OCI-LY7 (cell line): ENCODE measurements at regions not wholly inside any gene's neighbourhood (a gene's known extent, or its start where the extent isn't known, plus 50 kb on each side); places are given as distances from the start of the nearest gene placed in this dataset.

Experiments used
- EZH2phosphoT487 ChIP-seq: fragments of 200-600 bp; sonication (generic); IDR thresholded peaks from 2 replicates; pipeline ENCODE4 v1.6.1; 2018; ENCODE audit warnings: low read depth, borderline replicate concordance, mild to moderate bottlenecking, mixed run types, antibody characterized with exemption, low read length, moderate library complexity, mixed read lengths
- TF ChIP-seq, protein P1 (sequence below): fragments of 200-600 bp; sonication (generic); conservative IDR thresholded peaks from 2 replicates; pipeline ENCODE4 v1.5.1; 2014; ENCODE audit warnings: mild to moderate bottlenecking, antibody characterized with exemption, low read length, moderate library complexity, mixed read lengths

DNA sequence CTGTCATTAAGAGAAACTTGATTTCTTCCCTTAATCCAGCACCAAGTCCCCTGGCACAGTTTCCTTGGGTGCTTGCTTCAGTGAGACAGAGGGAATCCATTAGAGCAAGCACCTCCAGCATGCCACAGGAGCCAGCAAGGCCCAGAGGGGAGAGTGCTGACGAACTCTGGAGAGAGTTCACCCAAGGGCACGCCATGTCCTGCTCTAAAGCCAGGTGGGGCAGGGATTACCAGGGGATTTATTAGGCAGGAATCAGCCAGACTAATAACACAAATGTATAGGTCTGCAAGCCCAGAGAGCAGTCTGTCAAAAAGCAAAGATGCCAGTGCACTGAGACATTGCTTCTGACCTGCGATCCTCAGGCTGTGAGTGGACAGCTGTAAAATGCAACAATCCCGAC lies 155.4 kb upstream of the SYNDIG1 start:
- no peak for TF ChIP-seq EZH2phosphoT487
- TF ChIP-seq, protein P1, sequence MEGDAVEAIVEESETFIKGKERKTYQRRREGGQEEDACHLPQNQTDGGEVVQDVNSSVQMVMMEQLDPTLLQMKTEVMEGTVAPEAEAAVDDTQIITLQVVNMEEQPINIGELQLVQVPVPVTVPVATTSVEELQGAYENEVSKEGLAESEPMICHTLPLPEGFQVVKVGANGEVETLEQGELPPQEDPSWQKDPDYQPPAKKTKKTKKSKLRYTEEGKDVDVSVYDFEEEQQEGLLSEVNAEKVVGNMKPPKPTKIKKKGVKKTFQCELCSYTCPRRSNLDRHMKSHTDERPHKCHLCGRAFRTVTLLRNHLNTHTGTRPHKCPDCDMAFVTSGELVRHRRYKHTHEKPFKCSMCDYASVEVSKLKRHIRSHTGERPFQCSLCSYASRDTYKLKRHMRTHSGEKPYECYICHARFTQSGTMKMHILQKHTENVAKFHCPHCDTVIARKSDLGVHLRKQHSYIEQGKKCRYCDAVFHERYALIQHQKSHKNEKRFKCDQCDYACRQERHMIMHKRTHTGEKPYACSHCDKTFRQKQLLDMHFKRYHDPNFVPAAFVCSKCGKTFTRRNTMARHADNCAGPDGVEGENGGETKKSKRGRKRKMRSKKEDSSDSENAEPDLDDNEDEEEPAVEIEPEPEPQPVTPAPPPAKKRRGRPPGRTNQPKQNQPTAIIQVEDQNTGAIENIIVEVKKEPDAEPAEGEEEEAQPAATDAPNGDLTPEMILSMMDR: no peak
